ENCODE measurements at regions not wholly inside any gene's neighbourhood (a gene's known extent, or its start where the extent isn't known, plus 50 kb on each side); places are given as distances from the start of the nearest gene placed in this dataset.

- TF ChIP-seq CTCF (IDR thresholded peaks at IDR 0.05; ENCODE audit: low read depth, low read length) = peak; percentile 97
- Histone ChIP-seq H3K27ac (ENCODE audit: low read depth, low read length) (no peak overlapping the region), H3K4me3 (ENCODE audit: low read depth, low read length) (no peak overlapping the region), H3K27me3 (ENCODE audit: control insufficient read depth, insufficient read depth, low read length) (no peaks in the 10 kb centered on the region), H3K9me3 (ENCODE audit: control insufficient read depth, insufficient read depth, low read length) (no peaks in the 10 kb centered on the region)
- ChIA-PET CTCF (interaction anchor here (0.5 to 6.0 kb wide), 30 partner anchors 9 to 409 kb away, joined by 3 to 97 read pairs (median 4); no protein-coding TSS in a partner anchor), POLR2A (interaction anchor here (0.7 to 1.4 kb wide), 3 partner anchors 28 to 256 kb away, joined by 3 to 5 read pairs (median 3); no protein-coding TSS in a partner anchor)
- DNase-seq (ENCODE audit: low read depth, low spot score) = peak; percentile 63
Observed at GRCh38 chr12:91355150-91356006, 172.8 kb upstream of the DCN start.

- TF ChIP-seq CTCF (IDR thresholded peaks at IDR 0.05; ENCODE audit: low read depth, low read length) = no peak
- no peaks in the 10 kb centered on the region for H3K27me3 ChIP-seq (ENCODE audit: control insufficient read depth, insufficient read depth, low read length)
- POLR2A ChIA-PET = no interaction called here
- no peak for DNase-seq (ENCODE audit: low read depth, low spot score)
- H3K27ac ChIP-seq (ENCODE audit: low read depth, low read length) = no peak overlapping the region
- no peaks in the 10 kb centered on the region for H3K9me3 ChIP-seq (ENCODE audit: control insufficient read depth, insufficient read depth, low read length)
- CTCF ChIA-PET = interaction anchor here (0.8 to 6.0 kb wide), 9 partner anchors 8 to 408 kb away, joined by 3 to 97 read pairs (median 3); no protein-coding TSS in a partner anchor
- H3K4me3 ChIP-seq (ENCODE audit: low read depth, low read length) = no peak overlapping the region
Observed at GRCh38 chr12:91353266-91353665, 170.6 kb upstream of the DCN start.

GRCh38 chr12:91349476-91349875, 166.9 kb upstream of the DCN start:
- TF ChIP-seq CTCF (IDR thresholded peaks at IDR 0.05; ENCODE audit: low read depth, low read length) = no peak
- no peak for DNase-seq (ENCODE audit: low read depth, low spot score)
- POLR2A ChIA-PET = interaction anchor here (0.6 kb wide), 1 partner anchor 1574 kb away, joined by 8 read pairs; no protein-coding TSS in a partner anchor
- no peak overlapping the region for H3K27ac ChIP-seq (ENCODE audit: low read depth, low read length)
- CTCF ChIA-PET = interaction anchor here (1.0 to 2.0 kb wide), 5 partner anchors 12 to 391 kb away, joined by 3 to 10 read pairs (median 4); no protein-coding TSS in a partner anchor
- H3K9me3 ChIP-seq (ENCODE audit: control insufficient read depth, insufficient read depth, low read length) = no peaks in the 10 kb centered on the region
- H3K27me3 ChIP-seq (ENCODE audit: control insufficient read depth, insufficient read depth, low read length) = no peaks in the 10 kb centered on the region
- H3K4me3 ChIP-seq (ENCODE audit: low read depth, low read length) = no peak overlapping the region

GRCh38 chr12:91347481-91348214, 165.0 kb upstream of the DCN start:
- no peak for TF ChIP-seq CTCF (IDR thresholded peaks at IDR 0.05; ENCODE audit: low read depth, low read length)
- CTCF ChIA-PET = interaction anchor here (0.7 to 2.0 kb wide), 5 partner anchors 8 to 389 kb away, joined by 3 to 6 read pairs (median 4); no protein-coding TSS in a partner anchor
- DNase-seq (ENCODE audit: low read depth, low spot score) = no peak
- POLR2A ChIA-PET = no interaction called here
- no peaks in the 10 kb centered on the region for H3K9me3 ChIP-seq (ENCODE audit: control insufficient read depth, insufficient read depth, low read length)
- no peaks in the 10 kb centered on the region for H3K27me3 ChIP-seq (ENCODE audit: control insufficient read depth, insufficient read depth, low read length)
- H3K27ac ChIP-seq (ENCODE audit: low read depth, low read length) = no peak overlapping the region
- H3K4me3 ChIP-seq (ENCODE audit: low read depth, low read length) = no peak overlapping the region

Measured in AG04450 (cell line).